Naive thymus-derived CD8-positive, alpha-beta T cell (primary cell): ENCODE measurements at regions not wholly inside any gene's neighbourhood (a gene's known extent, or its start where the extent isn't known, plus 50 kb on each side); places are given as distances from the start of the nearest gene placed in this dataset.
"Not testable (repeated sequence)": the region's sequence is repeated elsewhere in the genome, so short reads cannot be mapped to it uniquely, and the experiment has no call there.

Experiments
- ATAC-seq, 2 donors: fragments of 150-1000 bp; cut with Tn5 transposase in 1 of 2; sonication (Bioruptor Pico), chemical (Tn5 transposase) in 1 of 2; 1 replicate in 1 of 2; 2 replicates in 1 of 2; pipeline ENCODE4 v1.10.0; 2021; ENCODE audit warnings: mild to moderate bottlenecking in 2 of 2, moderate library complexity in 2 of 2
- POLR2A ChIA-PET: fragments of 350-600 bp; sonication (Branson Sonifier 250); formaldehyde crosslinking; loops from one replicate; lab custom pipeline; 2021; ENCODE audit warnings: antibody characterized with exemption; lab: Charles Lee
- DNase-seq, 10 donors: peaks; one replicate each; pipeline versions ENCODE4 v3.0.0 to v3.0.0-alpha.2; 2020 to 2022
- H3K27ac Mint-ChIP-seq, 10 donors: one replicate each; pipeline ENCODE4 v1.8.0; 2020 to 2022; ENCODE audit warnings: mild to moderate bottlenecking in 10 of 10, mixed read lengths in 10 of 10, moderate library complexity in 4 of 10, inconsistent platforms in 1 of 10
- H3K27me3 Mint-ChIP-seq, 5 donors: one replicate each; pipeline ENCODE4 v1.8.0; 2021 to 2022; ENCODE audit warnings: mixed read lengths in 5 of 5
- H3K36me3 Mint-ChIP-seq, 3 donors: one replicate each; pipeline ENCODE4 v1.8.0; 2020 to 2022; ENCODE audit warnings: mixed read lengths in 3 of 3, mild to moderate bottlenecking in 2 of 3, inconsistent platforms in 1 of 3
- H3K4me1 Mint-ChIP-seq, 4 donors: one replicate each; pipeline ENCODE4 v1.8.0; 2021 to 2022; ENCODE audit warnings: mixed read lengths in 4 of 4
- H3K4me3 Mint-ChIP-seq, 10 donors: one replicate each; pipeline ENCODE4 v1.8.0; 2020 to 2022; ENCODE audit warnings: mild to moderate bottlenecking in 10 of 10, mixed read lengths in 10 of 10, moderate library complexity in 6 of 10, inconsistent platforms in 1 of 10
- H3K9me3 Mint-ChIP-seq, 9 donors: one replicate each; pipeline ENCODE4 v1.8.0; 2020 to 2022; ENCODE audit warnings: mixed read lengths in 9 of 9, mild to moderate bottlenecking in 3 of 9, inconsistent platforms in 1 of 9, moderate library complexity in 1 of 9

DNA sequence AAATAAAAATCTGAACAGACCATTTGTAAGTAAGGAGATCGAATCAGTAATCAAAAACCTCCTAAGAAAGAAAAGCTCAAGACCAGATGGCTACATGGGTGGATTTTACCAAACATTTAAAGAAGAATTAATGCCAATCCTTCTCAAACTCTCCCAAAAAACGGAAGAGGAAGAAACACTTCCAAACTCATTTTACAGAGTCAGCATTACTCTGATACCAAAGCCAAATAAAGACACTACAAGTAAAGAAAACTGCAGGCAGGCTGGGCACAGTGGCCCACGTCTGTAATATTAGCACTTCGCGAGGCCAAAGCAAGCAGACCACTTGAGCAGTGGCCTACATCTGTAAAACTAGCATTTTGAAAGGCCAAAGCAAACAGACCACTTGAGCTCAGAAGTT, 159.8 kb downstream of the DPY19L2 start:
- Mint-ChIP-seq H3K36me3 (peaks cover 0 to 9% (median 0%) of the 10 kb centered on the region in 3 donors), H3K4me3 (no peak overlapping the region), H3K9me3 (peaks cover 7 to 41% (median 19%) of the 10 kb centered on the region in 9 donors), H3K27me3 (peaks cover 0 to 2% (median 0%) of the 10 kb centered on the region in 5 donors), H3K4me1 (no peaks in the 10 kb centered on the region), H3K27ac (no peak overlapping the region)
- POLR2A ChIA-PET, result no interaction called here
- DNase-seq (no peak), ATAC-seq (no peak)

- no peak for ATAC-seq
- H3K27me3 Mint-ChIP-seq, result peaks cover 0 to 7% (median 2%) of the 10 kb centered on the region in 5 donors
Observed at GRCh38 chr12:63499567-63499966, 168.7 kb downstream of the DPY19L2 start.

DNA sequence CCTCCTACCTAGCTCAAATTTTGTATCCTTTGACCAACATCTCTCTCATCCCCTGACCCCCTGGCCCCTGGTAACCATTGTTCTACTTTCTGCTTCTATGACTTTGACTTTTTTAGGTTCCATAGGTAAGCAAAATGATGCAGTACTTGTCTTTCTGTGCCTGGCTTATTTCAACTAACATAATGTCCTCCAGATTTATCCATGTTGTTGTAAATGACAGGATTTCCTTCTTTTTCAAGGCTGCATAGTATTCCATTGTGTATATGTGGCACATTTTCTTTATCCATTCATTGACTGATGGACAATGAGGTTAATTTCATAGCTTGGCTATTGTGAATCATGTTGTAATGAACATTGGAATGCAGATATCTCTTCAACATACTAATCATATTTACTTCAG, 170.1 kb downstream of the DPY19L2 start:
- POLR2A ChIA-PET, result no interaction called here
- H3K36me3 Mint-ChIP-seq, result peaks cover 0 to 4% (median 0%) of the 10 kb centered on the region in 3 donors
- H3K4me3 Mint-ChIP-seq, result no peak overlapping the region
- DNase-seq (no peak), ATAC-seq (no peak)
- peaks cover 0 to 9% (median 4%) of the 10 kb centered on the region in 9 donors for H3K9me3 Mint-ChIP-seq
- no peak overlapping the region for H3K27ac Mint-ChIP-seq
- no peaks in the 10 kb centered on the region for H3K4me1 Mint-ChIP-seq
- H3K27me3 Mint-ChIP-seq, result peaks cover 0 to 7% (median 2%) of the 10 kb centered on the region in 5 donors

More at GRCh38 chr12:63499567-63499966, 168.7 kb downstream of the DPY19L2 start:
- DNase-seq, result no peak
- Mint-ChIP-seq H3K36me3 (peaks cover 0 to 4% (median 0%) of the 10 kb centered on the region in 3 donors), H3K27ac (no peak overlapping the region), H3K9me3 (peaks cover 0 to 9% (median 4%) of the 10 kb centered on the region in 9 donors), H3K4me3 (no peak overlapping the region), H3K4me1 (no peaks in the 10 kb centered on the region)
- POLR2A ChIA-PET, result no interaction called here

GRCh38 chr12:63496654-63497053, 171.6 kb downstream of the DPY19L2 start:
- Mint-ChIP-seq H3K9me3 (peaks cover 0 to 15% (median 5%) of the 10 kb centered on the region in 9 donors), H3K27ac (no peak overlapping the region), H3K36me3 (peaks cover 0 to 8% (median 0%) of the 10 kb centered on the region in 3 donors), H3K27me3 (peaks cover 0 to 10% (median 6%) of the 10 kb centered on the region in 5 donors), H3K4me3 (no peak overlapping the region), H3K4me1 (no peaks in the 10 kb centered on the region)
- POLR2A ChIA-PET, result no interaction called here
- ATAC-seq, result no peak
- no peak for DNase-seq

- Mint-ChIP-seq H3K9me3 (peaks cover 0 to 21% (median 6%) of the 10 kb centered on the region in 9 donors), H3K27ac (no peak overlapping the region), H3K36me3 (peaks cover 0 to 8% (median 0%) of the 10 kb centered on the region in 3 donors), H3K4me1 (no peaks in the 10 kb centered on the region), H3K4me3 (no peak overlapping the region), H3K27me3 (peaks cover 0 to 13% (median 6%) of the 10 kb centered on the region in 5 donors)
- ATAC-seq, result no peak
- no peak for DNase-seq
- POLR2A ChIA-PET, result no interaction called here
Observed at GRCh38 chr12:63495974-63496373, 172.3 kb downstream of the DPY19L2 start.

DNA sequence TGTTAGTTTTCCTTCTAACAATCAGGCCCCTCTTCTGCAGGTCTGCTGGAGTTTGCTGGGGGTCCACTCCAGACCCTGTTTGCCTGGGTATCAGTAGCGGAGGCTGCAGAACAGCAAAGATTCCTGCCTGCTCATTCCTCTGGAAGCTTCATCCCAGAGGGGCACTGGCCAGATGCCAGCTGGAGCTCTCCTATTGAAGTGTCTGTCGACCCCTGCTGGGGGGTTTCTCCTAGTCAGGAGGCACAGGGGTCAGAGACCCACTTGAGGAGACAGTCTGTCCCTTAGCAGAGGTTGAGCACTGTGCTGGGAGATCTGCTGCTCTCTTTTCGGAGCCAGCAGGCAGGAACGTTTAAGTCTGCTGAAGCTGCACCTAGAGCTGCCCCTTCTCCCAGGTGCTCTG, 174.9 kb downstream of the DPY19L2 start:
- H3K4me3 Mint-ChIP-seq, DNase-seq, H3K4me1 Mint-ChIP-seq, H3K27ac Mint-ChIP-seq, POLR2A ChIA-PET, ATAC-seq, H3K36me3 Mint-ChIP-seq: not testable (repeated sequence)
- Mint-ChIP-seq H3K9me3 (peaks cover 0 to 26% (median 6%) of the 10 kb centered on the region in 9 donors), H3K27me3 (peaks cover 0 to 14% (median 6%) of the 10 kb centered on the region in 5 donors)

DNA sequence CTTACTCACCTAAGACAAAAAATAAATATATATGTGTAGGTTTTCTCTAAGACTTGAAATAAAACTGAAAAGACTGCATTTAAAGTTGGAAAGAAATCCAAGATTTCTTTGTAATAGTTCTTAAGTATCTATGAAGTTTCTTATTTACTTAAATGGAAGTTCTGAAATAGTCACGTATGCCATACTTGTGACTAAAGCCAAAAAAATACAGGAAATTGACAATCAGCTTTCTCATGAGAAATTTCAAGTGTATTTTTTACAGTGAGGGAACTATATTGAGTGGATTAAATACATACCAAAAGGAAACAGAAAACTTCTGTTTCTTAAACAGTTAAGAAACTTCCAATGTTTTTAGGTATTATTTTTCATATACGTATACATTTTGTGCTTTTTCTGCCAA, 188.1 kb downstream of the DPY19L2 start:
- peaks cover 0 to 3% (median 0%) of the 10 kb centered on the region in 5 donors for H3K27me3 Mint-ChIP-seq
- no peaks in the 10 kb centered on the region for H3K36me3 Mint-ChIP-seq
- H3K27ac Mint-ChIP-seq, result no peak overlapping the region
- ATAC-seq, result no peak
- H3K4me3 Mint-ChIP-seq, result no peak overlapping the region
- DNase-seq, result no peak
- no peaks in the 10 kb centered on the region for H3K4me1 Mint-ChIP-seq
- peaks cover 0 to 2% (median 0%) of the 10 kb centered on the region in 9 donors for H3K9me3 Mint-ChIP-seq
- POLR2A ChIA-PET, result no interaction called here

- Mint-ChIP-seq H3K36me3 (no peaks in the 10 kb centered on the region), H3K4me1 (no peaks in the 10 kb centered on the region), H3K27me3 (no peaks in the 10 kb centered on the region), H3K4me3 (no peak overlapping the region), H3K27ac (no peak overlapping the region), H3K9me3 (peaks cover 0 to 10% (median 0%) of the 10 kb centered on the region in 9 donors)
- ATAC-seq (no peak), DNase-seq (no peak)
- POLR2A ChIA-PET, result no interaction called here
Observed at GRCh38 chr12:63470161-63470560, 198.1 kb downstream of the DPY19L2 start.

DNA sequence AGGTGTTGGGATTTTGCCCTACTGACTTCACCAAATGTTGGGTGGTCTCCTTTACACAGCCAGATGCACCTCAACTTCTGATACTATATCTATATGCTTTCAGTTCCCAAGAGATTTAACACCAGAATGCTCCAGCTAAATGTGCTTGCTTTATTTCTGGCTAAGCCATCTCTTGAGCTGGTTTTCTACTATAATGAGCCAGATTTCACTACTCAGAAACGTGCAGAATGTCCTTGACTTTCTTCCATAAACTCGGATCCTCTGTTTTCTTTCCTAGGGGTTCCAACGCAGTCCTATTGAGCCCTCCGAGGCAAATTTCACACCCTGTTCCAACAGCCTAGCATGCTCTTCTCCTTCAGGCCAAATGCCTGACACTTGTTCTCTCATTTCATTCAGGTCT, 200.3 kb downstream of the DPY19L2 start:
- Mint-ChIP-seq H3K27ac (no peak overlapping the region), H3K9me3 (peaks cover 0 to 11% (median 0%) of the 10 kb centered on the region in 9 donors), H3K36me3 (no peaks in the 10 kb centered on the region), H3K4me3 (no peak overlapping the region), H3K4me1 (no peaks in the 10 kb centered on the region), H3K27me3 (no peaks in the 10 kb centered on the region)
- no peak for ATAC-seq
- POLR2A ChIA-PET, result no interaction called here
- DNase-seq, result no peak

DNA sequence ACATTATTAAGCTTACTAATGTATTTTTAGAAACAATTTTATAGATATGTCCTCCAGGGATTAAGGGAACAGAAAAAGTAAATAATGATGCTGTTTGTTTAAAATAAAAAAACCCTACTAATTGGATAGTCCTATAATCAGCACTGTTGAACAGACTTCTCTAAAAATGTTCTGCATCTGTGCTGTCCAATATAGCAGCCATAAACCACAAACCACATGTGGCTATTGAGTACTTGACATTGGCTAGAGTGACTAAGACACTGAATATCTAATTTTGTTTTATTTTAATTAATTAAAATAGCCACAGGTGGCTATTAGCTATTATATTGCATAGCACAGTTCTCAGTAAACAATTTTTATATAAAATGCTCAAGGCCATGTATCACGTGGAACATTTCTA, 210.4 kb downstream of the DPY19L2 start:
- ATAC-seq, result no peak

GRCh38 chr12:63457428-63457827, 210.9 kb downstream of the DPY19L2 start:
- peaks cover 0 to 14% (median 0%) of the 10 kb centered on the region in 9 donors for H3K9me3 Mint-ChIP-seq
- H3K4me3 Mint-ChIP-seq, result no peak overlapping the region
- no peak for ATAC-seq
- POLR2A ChIA-PET, result no interaction called here
- H3K4me1 Mint-ChIP-seq, result no peaks in the 10 kb centered on the region
- peaks cover 0 to 3% (median 0%) of the 10 kb centered on the region in 3 donors for H3K36me3 Mint-ChIP-seq
- H3K27ac Mint-ChIP-seq, result no peak overlapping the region
- DNase-seq, result no peak
- peaks cover 0 to 7% (median 0%) of the 10 kb centered on the region in 5 donors for H3K27me3 Mint-ChIP-seq

More for the DNA sequence above, 210.4 kb downstream of the DPY19L2 start:
- H3K27ac Mint-ChIP-seq, result no peak overlapping the region
- no peak for DNase-seq
- H3K4me1 Mint-ChIP-seq, result no peaks in the 10 kb centered on the region
- peaks cover 0 to 3% (median 0%) of the 10 kb centered on the region in 3 donors for H3K36me3 Mint-ChIP-seq
- peaks cover 0 to 7% (median 0%) of the 10 kb centered on the region in 5 donors for H3K27me3 Mint-ChIP-seq
- POLR2A ChIA-PET, result no interaction called here
- H3K9me3 Mint-ChIP-seq, result peaks cover 0 to 18% (median 3%) of the 10 kb centered on the region in 9 donors
- H3K4me3 Mint-ChIP-seq, result no peak overlapping the region

DNA sequence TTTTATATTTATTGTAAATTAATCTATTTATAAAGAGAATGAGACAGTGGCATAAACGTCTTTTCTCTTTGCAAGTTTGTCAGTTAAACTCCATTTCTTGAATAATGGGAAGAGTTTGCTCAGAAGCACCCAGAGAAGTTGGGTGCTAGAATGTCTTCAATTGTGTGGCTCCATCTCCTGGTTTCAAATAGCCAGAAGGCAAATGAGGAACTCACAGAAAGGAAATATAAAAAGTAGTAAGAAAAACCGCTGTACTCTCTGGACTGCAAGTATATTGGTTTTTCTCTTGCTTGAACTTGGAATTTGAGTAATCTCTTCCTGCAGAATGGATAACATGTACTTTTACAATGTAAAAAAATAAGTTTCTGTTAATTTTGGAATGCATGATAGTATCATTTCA, 217.5 kb downstream of the DPY19L2 start:
- Mint-ChIP-seq H3K4me3 (no peak overlapping the region), H3K27ac (no peak overlapping the region), H3K36me3 (no peaks in the 10 kb centered on the region), H3K9me3 (peaks cover 0 to 3% (median 0%) of the 10 kb centered on the region in 9 donors), H3K27me3 (peaks cover 0 to 2% (median 0%) of the 10 kb centered on the region in 5 donors), H3K4me1 (no peaks in the 10 kb centered on the region)
- DNase-seq (no peak), ATAC-seq (no peak)
- POLR2A ChIA-PET, result no interaction called here

DNA sequence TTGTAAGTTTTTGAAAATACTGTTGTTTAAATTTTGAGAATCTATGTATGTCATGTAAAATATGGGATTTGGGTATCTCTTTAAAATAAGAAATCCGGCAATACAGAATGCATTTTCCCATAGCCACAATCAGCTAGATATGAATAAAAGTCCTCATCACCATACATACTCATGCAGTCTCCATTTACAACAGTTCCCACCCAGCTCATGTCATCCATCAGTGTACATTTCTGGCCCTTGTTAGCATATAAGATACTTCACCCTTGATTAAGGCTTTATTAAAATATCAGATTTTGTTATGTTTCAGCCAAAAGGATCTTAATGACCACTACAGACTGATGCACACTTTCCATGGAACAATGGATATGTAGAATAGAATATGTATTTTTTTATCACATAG, 218.0 kb downstream of the DPY19L2 start:
- POLR2A ChIA-PET, result no interaction called here
- no peaks in the 10 kb centered on the region for H3K4me1 Mint-ChIP-seq
- H3K27ac Mint-ChIP-seq, result no peak overlapping the region
- H3K9me3 Mint-ChIP-seq, result peaks cover 0 to 3% (median 0%) of the 10 kb centered on the region in 9 donors
- no peak overlapping the region for H3K4me3 Mint-ChIP-seq
- ATAC-seq (no peak), DNase-seq (no peak)
- H3K27me3 Mint-ChIP-seq, result peaks cover 0 to 2% (median 0%) of the 10 kb centered on the region in 5 donors
- no peaks in the 10 kb centered on the region for H3K36me3 Mint-ChIP-seq
